ENCODE measurements at regions not wholly inside any gene's neighbourhood (a gene's known extent, or its start where the extent isn't known, plus 50 kb on each side); places are given as distances from the start of the nearest gene placed in this dataset.

DNA sequence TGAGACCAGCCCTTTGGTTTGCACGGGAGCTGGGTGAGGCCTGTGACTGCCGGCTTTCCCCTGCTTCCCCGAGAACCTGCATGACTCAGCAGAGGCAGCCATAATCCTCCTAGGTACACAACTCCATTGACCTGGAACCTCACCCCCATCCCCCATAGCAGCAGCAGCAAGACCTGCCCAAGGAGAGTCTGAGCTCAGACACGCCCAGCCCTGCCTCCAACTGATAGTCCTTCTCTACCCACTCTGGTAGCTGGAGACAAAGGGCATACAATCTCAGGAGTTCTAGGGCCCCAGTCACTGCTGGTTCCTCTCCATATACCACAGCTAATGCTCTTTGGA, 141.0 kb upstream of the ARHGEF26 start:
- TF ChIP-seq, protein P1, sequence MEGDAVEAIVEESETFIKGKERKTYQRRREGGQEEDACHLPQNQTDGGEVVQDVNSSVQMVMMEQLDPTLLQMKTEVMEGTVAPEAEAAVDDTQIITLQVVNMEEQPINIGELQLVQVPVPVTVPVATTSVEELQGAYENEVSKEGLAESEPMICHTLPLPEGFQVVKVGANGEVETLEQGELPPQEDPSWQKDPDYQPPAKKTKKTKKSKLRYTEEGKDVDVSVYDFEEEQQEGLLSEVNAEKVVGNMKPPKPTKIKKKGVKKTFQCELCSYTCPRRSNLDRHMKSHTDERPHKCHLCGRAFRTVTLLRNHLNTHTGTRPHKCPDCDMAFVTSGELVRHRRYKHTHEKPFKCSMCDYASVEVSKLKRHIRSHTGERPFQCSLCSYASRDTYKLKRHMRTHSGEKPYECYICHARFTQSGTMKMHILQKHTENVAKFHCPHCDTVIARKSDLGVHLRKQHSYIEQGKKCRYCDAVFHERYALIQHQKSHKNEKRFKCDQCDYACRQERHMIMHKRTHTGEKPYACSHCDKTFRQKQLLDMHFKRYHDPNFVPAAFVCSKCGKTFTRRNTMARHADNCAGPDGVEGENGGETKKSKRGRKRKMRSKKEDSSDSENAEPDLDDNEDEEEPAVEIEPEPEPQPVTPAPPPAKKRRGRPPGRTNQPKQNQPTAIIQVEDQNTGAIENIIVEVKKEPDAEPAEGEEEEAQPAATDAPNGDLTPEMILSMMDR (IDR thresholded peaks at IDR 0.05), result no peak
- TF ChIP-seq POLR2AphosphoS5 (IDR thresholded peaks at IDR 0.05) (no peak), POLR2A (IDR thresholded peaks at IDR 0.05) (no peak)

All from breast epithelium (tissue), 3 donors.